Mucosa of gallbladder (tissue), 1 donor: ENCODE measurements at regions not wholly inside any gene's neighbourhood (a gene's known extent, or its start where the extent isn't known, plus 50 kb on each side); places are given as distances from the start of the nearest gene placed in this dataset.
A peak's percentile ranks its signal among the peaks of the same experiment; 100 is the strongest.

ENCODE experiments used
- DNase-seq: peaks from one replicate; pipeline ENCODE4 v3.0.0-alpha.2; 2020; ENCODE audit warnings: low spot score
- donor health status: DM: no; HTN: no; CAD: no.

- no peak for DNase-seq
Measured at GRCh38 chr3:71997066-71997653, 212.2 kb upstream of the PROK2 start.

GRCh38 chr3:71994906-71995305, 210.0 kb upstream of the PROK2 start:
- no peak for DNase-seq

- DNase-seq, result no peak
Measured at GRCh38 chr3:71994203-71994602, 209.3 kb upstream of the PROK2 start.

GRCh38 chr3:71991681-71992080, 206.7 kb upstream of the PROK2 start:
- DNase-seq, result no peak

GRCh38 chr3:71991046-71991445, 206.1 kb upstream of the PROK2 start:
- no peak for DNase-seq

- no peak for DNase-seq
Measured at GRCh38 chr3:71990545-71990944, 205.6 kb upstream of the PROK2 start.

GRCh38 chr3:71989165-71989564, 204.2 kb upstream of the PROK2 start:
- DNase-seq, result no peak

- no peak for DNase-seq
Measured at GRCh38 chr3:71987828-71988227, 202.9 kb upstream of the PROK2 start.

- DNase-seq, result no peak
Measured at GRCh38 chr3:71987089-71987735, 202.3 kb upstream of the PROK2 start.

GRCh38 chr3:71986606-71987005, 201.7 kb upstream of the PROK2 start:
- no peak for DNase-seq

GRCh38 chr3:71984843-71985613, 200.1 kb upstream of the PROK2 start:
- DNase-seq, result no peak

- no peak for DNase-seq
Measured at GRCh38 chr3:71983694-71984093, 198.7 kb upstream of the PROK2 start.

- peak; percentile 20 for DNase-seq
Measured at GRCh38 chr3:71982506-71983258, 197.7 kb upstream of the PROK2 start.

GRCh38 chr3:71979175-71979574, 194.2 kb upstream of the PROK2 start:
- no peak for DNase-seq

GRCh38 chr3:71978150-71978721, 193.3 kb upstream of the PROK2 start:
- DNase-seq, result no peak

GRCh38 chr3:71977525-71977924, 192.6 kb upstream of the PROK2 start:
- no peak for DNase-seq

GRCh38 chr3:71975573-71975972, 190.6 kb upstream of the PROK2 start:
- DNase-seq, result no peak

GRCh38 chr3:71974786-71975185, 189.8 kb upstream of the PROK2 start:
- DNase-seq, result no peak

GRCh38 chr3:71973274-71974030, 188.5 kb upstream of the PROK2 start:
- no peak for DNase-seq

GRCh38 chr3:71972031-71972430, 187.1 kb upstream of the PROK2 start:
- no peak for DNase-seq

- no peak for DNase-seq
Measured at GRCh38 chr3:71968544-71968943, 183.6 kb upstream of the PROK2 start.
